HL-60 (cell line): ENCODE measurements at regions not wholly inside any gene's neighbourhood (a gene's known extent, or its start where the extent isn't known, plus 50 kb on each side); places are given as distances from the start of the nearest gene placed in this dataset.

Experiments
- DNase-seq, 2 experiments: peaks; one replicate each; pipeline ENCODE4 v3.0.0-alpha.2; 2010 to 2020; ENCODE audit warnings: low read depth in 1 of 2, low spot score in 1 of 2
- H3K27ac ChIP-seq: fragments of 250-450 bp; sonication (Bioruptor Pico); replicated peaks from 2 replicates; pipeline ENCODE4 v1.5.1; 2020; ENCODE audit warnings: mild to moderate bottlenecking, moderate library complexity
- H3K27me3 ChIP-seq: fragments of 250-450 bp; sonication (Bioruptor Pico); 2 replicates; pipeline ENCODE4 v1.5.1; 2021; ENCODE audit warnings: mild to moderate bottlenecking, moderate library complexity; ENCODE audit not compliant: insufficient read depth, poor library complexity, severe bottlenecking
- H3K4me3 ChIP-seq: replicated peaks from 2 replicates; pipeline ENCODE4 v1.5.1; 2011; ENCODE audit warnings: mild to moderate bottlenecking, control low read depth, low read length; ENCODE audit not compliant: insufficient read depth
- GABPA ChIP-seq: IDR thresholded peaks from 2 replicates; pipeline ENCODE4 v1.6.1; 2012; ENCODE audit warnings: low read depth
- POLR2AphosphoS5 ChIP-seq: IDR thresholded peaks from 2 replicates; pipeline ENCODE4 v1.6.1; 2012; ENCODE audit warnings: low read depth
- SPI1 ChIP-seq: IDR thresholded peaks from 2 replicates; pipeline ENCODE4 v1.6.1; 2012; ENCODE audit warnings: low read depth, mild to moderate bottlenecking, borderline replicate concordance
- TF ChIP-seq, protein P1 (sequence below): IDR thresholded peaks from 2 replicates; pipeline ENCODE4 v1.6.1; 2012; ENCODE audit warnings: low read depth; ENCODE audit not compliant: insufficient replicate concordance
- TF ChIP-seq, protein P2 (sequence below): IDR thresholded peaks from one replicate; pipeline ENCODE4 v1.5.1; 2011; ENCODE audit warnings: low read length, control low read depth, inconsistent platforms; ENCODE audit not compliant: insufficient read depth

DNA sequence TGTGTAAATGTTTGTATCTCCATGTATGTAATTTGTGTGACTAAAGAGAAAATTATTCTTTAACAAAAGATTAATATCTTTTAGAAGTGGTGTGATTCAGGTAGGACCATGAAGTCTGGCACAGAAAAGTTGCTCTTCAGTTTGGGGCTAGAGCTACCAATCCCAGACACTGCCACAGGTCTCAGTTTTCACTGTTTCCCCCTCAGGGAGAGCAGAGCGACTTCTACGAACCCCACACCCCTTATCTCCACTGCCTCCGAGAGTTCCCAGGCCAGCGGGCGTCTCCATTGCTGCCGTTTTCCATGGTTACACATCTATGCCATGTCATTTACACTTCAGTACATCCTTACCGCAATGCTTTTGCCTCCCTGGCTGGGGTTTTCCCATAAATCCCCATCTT, 93.0 kb upstream of the SMYD2 start:
- TF ChIP-seq, protein P1, sequence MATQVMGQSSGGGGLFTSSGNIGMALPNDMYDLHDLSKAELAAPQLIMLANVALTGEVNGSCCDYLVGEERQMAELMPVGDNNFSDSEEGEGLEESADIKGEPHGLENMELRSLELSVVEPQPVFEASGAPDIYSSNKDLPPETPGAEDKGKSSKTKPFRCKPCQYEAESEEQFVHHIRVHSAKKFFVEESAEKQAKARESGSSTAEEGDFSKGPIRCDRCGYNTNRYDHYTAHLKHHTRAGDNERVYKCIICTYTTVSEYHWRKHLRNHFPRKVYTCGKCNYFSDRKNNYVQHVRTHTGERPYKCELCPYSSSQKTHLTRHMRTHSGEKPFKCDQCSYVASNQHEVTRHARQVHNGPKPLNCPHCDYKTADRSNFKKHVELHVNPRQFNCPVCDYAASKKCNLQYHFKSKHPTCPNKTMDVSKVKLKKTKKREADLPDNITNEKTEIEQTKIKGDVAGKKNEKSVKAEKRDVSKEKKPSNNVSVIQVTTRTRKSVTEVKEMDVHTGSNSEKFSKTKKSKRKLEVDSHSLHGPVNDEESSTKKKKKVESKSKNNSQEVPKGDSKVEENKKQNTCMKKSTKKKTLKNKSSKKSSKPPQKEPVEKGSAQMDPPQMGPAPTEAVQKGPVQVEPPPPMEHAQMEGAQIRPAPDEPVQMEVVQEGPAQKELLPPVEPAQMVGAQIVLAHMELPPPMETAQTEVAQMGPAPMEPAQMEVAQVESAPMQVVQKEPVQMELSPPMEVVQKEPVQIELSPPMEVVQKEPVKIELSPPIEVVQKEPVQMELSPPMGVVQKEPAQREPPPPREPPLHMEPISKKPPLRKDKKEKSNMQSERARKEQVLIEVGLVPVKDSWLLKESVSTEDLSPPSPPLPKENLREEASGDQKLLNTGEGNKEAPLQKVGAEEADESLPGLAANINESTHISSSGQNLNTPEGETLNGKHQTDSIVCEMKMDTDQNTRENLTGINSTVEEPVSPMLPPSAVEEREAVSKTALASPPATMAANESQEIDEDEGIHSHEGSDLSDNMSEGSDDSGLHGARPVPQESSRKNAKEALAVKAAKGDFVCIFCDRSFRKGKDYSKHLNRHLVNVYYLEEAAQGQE, result no peak
- TF ChIP-seq POLR2AphosphoS5 (no peak), GABPA (no peak), SPI1 (no peak)
- TF ChIP-seq, protein P2, sequence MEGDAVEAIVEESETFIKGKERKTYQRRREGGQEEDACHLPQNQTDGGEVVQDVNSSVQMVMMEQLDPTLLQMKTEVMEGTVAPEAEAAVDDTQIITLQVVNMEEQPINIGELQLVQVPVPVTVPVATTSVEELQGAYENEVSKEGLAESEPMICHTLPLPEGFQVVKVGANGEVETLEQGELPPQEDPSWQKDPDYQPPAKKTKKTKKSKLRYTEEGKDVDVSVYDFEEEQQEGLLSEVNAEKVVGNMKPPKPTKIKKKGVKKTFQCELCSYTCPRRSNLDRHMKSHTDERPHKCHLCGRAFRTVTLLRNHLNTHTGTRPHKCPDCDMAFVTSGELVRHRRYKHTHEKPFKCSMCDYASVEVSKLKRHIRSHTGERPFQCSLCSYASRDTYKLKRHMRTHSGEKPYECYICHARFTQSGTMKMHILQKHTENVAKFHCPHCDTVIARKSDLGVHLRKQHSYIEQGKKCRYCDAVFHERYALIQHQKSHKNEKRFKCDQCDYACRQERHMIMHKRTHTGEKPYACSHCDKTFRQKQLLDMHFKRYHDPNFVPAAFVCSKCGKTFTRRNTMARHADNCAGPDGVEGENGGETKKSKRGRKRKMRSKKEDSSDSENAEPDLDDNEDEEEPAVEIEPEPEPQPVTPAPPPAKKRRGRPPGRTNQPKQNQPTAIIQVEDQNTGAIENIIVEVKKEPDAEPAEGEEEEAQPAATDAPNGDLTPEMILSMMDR, result no peak
- no peak overlapping the region for H3K4me3 ChIP-seq
- peaks cover 37% of the 10 kb centered on the region for H3K27me3 ChIP-seq
- no peak overlapping the region for H3K27ac ChIP-seq
- DNase-seq, result no peak

DNA sequence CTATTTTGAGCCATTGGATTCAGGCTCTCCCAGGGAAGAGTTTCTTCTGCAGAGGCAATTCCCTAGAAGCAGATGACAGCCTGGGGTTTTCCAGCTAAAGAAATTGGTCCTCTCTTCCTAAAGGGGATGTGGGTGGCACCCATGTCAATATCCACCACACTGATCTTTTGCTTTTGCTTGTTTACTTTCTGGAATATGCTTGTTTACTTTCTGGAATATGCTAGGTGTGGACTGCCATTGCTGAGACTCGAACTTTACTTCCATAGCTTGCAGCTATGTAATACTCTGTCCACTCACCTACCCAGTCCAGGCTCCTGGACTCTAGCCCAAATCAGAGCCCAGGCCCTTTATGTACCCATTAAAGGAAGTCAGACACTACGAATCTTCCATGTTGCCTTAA, 92.1 kb upstream of the SMYD2 start:
- DNase-seq, result no peak
- H3K27me3 ChIP-seq, result peaks cover 37% of the 10 kb centered on the region

DNA sequence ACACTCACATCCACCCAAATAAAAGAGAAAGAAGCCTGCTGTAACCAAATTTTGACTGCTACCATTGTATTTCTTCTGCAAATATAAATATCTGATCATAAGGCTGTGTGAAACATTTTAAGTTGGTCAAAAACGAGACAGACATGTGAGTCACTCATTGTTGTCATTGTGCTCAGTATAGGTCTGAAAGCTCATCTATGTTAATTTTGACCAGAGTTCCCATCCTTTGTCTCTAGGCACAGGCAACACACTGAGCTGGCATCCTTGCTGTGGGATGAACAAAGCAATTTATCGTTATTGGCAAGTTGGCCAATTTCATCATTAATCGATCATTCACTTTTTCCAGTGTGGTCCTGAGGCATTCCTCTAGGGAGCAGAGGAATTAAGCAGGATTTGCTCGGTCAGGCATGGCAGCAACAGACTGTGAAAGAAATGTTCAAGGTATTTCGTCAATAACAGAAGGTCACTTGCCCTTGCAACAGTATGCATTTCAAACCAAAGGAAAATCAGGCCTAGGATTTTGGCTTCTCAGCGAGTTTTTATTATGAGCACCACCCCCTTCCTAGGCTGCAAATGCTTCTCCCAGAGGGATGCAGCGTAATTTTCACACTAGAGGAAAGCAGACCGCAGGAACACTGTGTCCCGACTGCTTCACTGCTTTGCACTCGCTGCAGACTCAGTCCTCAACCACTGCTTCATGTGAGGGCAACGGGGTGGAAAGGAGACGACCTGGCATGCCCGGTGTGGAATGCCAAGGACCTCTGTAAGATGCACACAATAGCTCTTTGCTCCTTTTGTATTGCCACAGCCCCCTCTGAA, 87.9 kb upstream of the SMYD2 start:
- H3K27ac ChIP-seq, result no peak overlapping the region
- peaks cover 16% of the 10 kb centered on the region for H3K27me3 ChIP-seq
- no peak for DNase-seq
- TF ChIP-seq GABPA, result no peak
- TF ChIP-seq POLR2AphosphoS5, result no peak
- TF ChIP-seq, protein P2, result no peak
- TF ChIP-seq SPI1, result no peak
- TF ChIP-seq, protein P1, result no peak
- H3K4me3 ChIP-seq, result no peak overlapping the region

More for the DNA sequence above, 92.1 kb upstream of the SMYD2 start:
- Histone ChIP-seq H3K4me3 (no peak overlapping the region), H3K27ac (no peak overlapping the region)
- TF ChIP-seq GABPA (no peak), POLR2AphosphoS5 (no peak), SPI1 (no peak)
- TF ChIP-seq, protein P1, result no peak
- TF ChIP-seq, protein P2, result no peak
